HCT116 (cell line): ENCODE measurements at regions not wholly inside any gene's neighbourhood (a gene's known extent, or its start where the extent isn't known, plus 50 kb on each side); places are given as distances from the start of the nearest gene placed in this dataset.

ENCODE experiments used
- ATAC-seq: fragments of 200-7000 bp; cut with Tn5 transposase; 2 replicates; pipeline ENCODE4 v1.9.1; 2020; ENCODE audit warnings: mild to moderate bottlenecking, moderate library complexity
- BruUV-seq: library from RNA; stranded (reverse); fragments of 400-500 nt; replicated peaks from 2 replicates; lab custom pipeline; 2021; lab: Mats Ljungman, UMichigan
- CTCF ChIA-PET: fragments of 300-600 bp; sonication (Branson Sonifier 250); formaldehyde crosslinking; loops from one replicate; lab custom pipeline; 2021; ENCODE audit warnings: antibody characterized with exemption; lab: Charles Lee
- POLR2A ChIA-PET: fragments of 300-600, 350-600 bp; sonication (Branson Sonifier 250); formaldehyde crosslinking; loops from one replicate; lab custom pipeline; 2021; ENCODE audit warnings: antibody characterized with exemption; lab: Charles Lee
- RAD21 ChIA-PET, 2 experiments: fragments of 300-600 bp; sonication (Branson Sonifier 250); formaldehyde crosslinking; loops; one replicate each; lab custom pipeline; 2023; ENCODE audit warnings: low total read pairs in 2 of 2; ENCODE audit not compliant: uncharacterized antibody in 2 of 2, unreplicated experiment in 2 of 2, low non-redundant PET in 1 of 2; lab: Charles Lee
- DNase-seq: peaks from one replicate; pipeline ENCODE4 v3.0.0-alpha.2; 2010; ENCODE audit warnings: low read depth, low spot score
- H2AFZ ChIP-seq: fragments of 200-600 bp; shearing (Covaris generic), sonication (generic); 2 replicates; pipeline ENCODE4 v1.6.1; 2017; ENCODE audit warnings: low read depth, mixed run types, mixed read lengths, antibody characterized with exemption, low read length; ENCODE audit not compliant: poor library complexity, severe bottlenecking
- H3K27ac ChIP-seq: 2 replicates; pipeline ENCODE4 v1.5.1; 2012; ENCODE audit warnings: low read depth, low read length
- H3K27me3 ChIP-seq: fragments of 200-600 bp; sonication (generic); 2 replicates; pipeline ENCODE4 v1.6.1; 2016; ENCODE audit warnings: mixed run types, low read length, mixed read lengths; ENCODE audit not compliant: insufficient read depth
- H3K36me3 ChIP-seq, 2 experiments: fragments of 200-500 bp in 1 of 2; fragments of 200-600 bp in 1 of 2; sonication (Bioruptor generic) in 1 of 2; sonication (generic) in 1 of 2; 2 replicates each; pipeline versions ENCODE4 v1.5.1 to v1.6.1; 2014 to 2016; ENCODE audit warnings: low read length in 2 of 2, inconsistent platforms in 1 of 2, mixed read lengths in 1 of 2, mixed run types in 1 of 2; ENCODE audit not compliant: insufficient read depth in 2 of 2, control insufficient read depth in 1 of 2
- H3K4me1 ChIP-seq, 2 experiments: fragments of 200-600 bp in 1 of 2; sonication (generic) in 1 of 2; 2 replicates each; pipeline versions ENCODE4 v1.5.1 to v1.6.1; 2012 to 2017; ENCODE audit warnings: low read length in 2 of 2, inconsistent platforms in 1 of 2, mild to moderate bottlenecking in 1 of 2, mixed read lengths in 1 of 2, mixed run types in 1 of 2, moderate library complexity in 1 of 2; ENCODE audit not compliant: insufficient read depth in 2 of 2, control insufficient read depth in 1 of 2
- H3K4me2 ChIP-seq: fragments of 200-600 bp; sonication (generic); 2 replicates; pipeline ENCODE4 v1.6.1; 2017; ENCODE audit warnings: mixed run types, low read length, mixed read lengths
- H3K4me3 ChIP-seq, 2 experiments: fragments of 200-600 bp in 1 of 2; sonication (generic) in 1 of 2; replicated peaks in 1 of 2; 2 replicates each; pipeline ENCODE4 v1.5.1; 2011 to 2016; ENCODE audit warnings: low read length in 2 of 2, control low read depth in 1 of 2, low read depth in 1 of 2, mild to moderate bottlenecking in 1 of 2, mixed read lengths in 1 of 2, mixed run types in 1 of 2
- H3K79me2 ChIP-seq: fragments of 200-600 bp; sonication (generic); 2 replicates; pipeline ENCODE4 v1.6.1; 2017; ENCODE audit warnings: mild to moderate bottlenecking, mixed run types, low read length, moderate library complexity, mixed read lengths; ENCODE audit not compliant: insufficient read depth
- H3K9ac ChIP-seq: fragments of 200-600 bp; sonication (generic); 2 replicates; pipeline ENCODE4 v1.6.1; 2016; ENCODE audit warnings: low read length, mixed read lengths
- H3K9me2 ChIP-seq: fragments of 200-600 bp; sonication (generic), shearing (Covaris generic); 2 replicates; pipeline ENCODE4 v1.6.1; 2017; ENCODE audit warnings: mixed run types, mild to moderate bottlenecking, moderate library complexity; ENCODE audit not compliant: insufficient read depth
- H3K9me3 ChIP-seq, 2 experiments: fragments of 200-500 bp in 1 of 2; fragments of 200-600 bp in 1 of 2; sonication (Bioruptor generic) in 1 of 2; sonication (generic) in 1 of 2; 2 replicates each; pipeline ENCODE4 v1.6.1; 2014 to 2017; ENCODE audit warnings: low read length in 2 of 2, mixed read lengths in 2 of 2, inconsistent platforms in 1 of 2, low read depth in 1 of 2, mild to moderate bottlenecking in 1 of 2, mixed run types in 1 of 2, moderate library complexity in 1 of 2; ENCODE audit not compliant: control insufficient read depth in 1 of 2, insufficient read depth in 1 of 2
- H4K20me1 ChIP-seq: fragments of 200-600 bp; sonication (generic), shearing (Covaris generic); 2 replicates; pipeline ENCODE4 v1.6.1; 2017; ENCODE audit warnings: mixed run types, mild to moderate bottlenecking, moderate library complexity; ENCODE audit not compliant: insufficient read depth
- CBX3 ChIP-seq: IDR thresholded peaks from 2 replicates; pipeline ENCODE4 v1.6.1; 2012; ENCODE audit warnings: low read depth
- EGR1 ChIP-seq: IDR thresholded peaks from 2 replicates; pipeline ENCODE4 v1.6.1; 2012; ENCODE audit warnings: low read depth
- ELF1 ChIP-seq: IDR thresholded peaks from 2 replicates; pipeline ENCODE4 v1.6.1; 2012; ENCODE audit warnings: low read depth, borderline replicate concordance
- EZH2 ChIP-seq: fragments of 200-600 bp; sonication (generic); IDR thresholded peaks from 2 replicates; pipeline ENCODE4 v1.6.1; 2017; ENCODE audit warnings: antibody characterized with exemption, mixed run types
- EZH2phosphoT487 ChIP-seq: fragments of 200-600 bp; IDR thresholded peaks from 2 replicates; pipeline ENCODE4 v1.6.1; 2018; ENCODE audit warnings: antibody characterized with exemption, borderline replicate concordance
- FOSL1 ChIP-seq: IDR thresholded peaks from 2 replicates; pipeline ENCODE4 v1.6.1; 2012; ENCODE audit warnings: low read depth
- JUND ChIP-seq: IDR thresholded peaks from 2 replicates; pipeline ENCODE4 v1.6.1; 2012
- POLR2A ChIP-seq: IDR thresholded peaks from 2 replicates; pipeline ENCODE4 v1.7.0; 2011; ENCODE audit warnings: borderline replicate concordance; ENCODE audit not compliant: insufficient read depth, insufficient read length; ENCODE audit errors: extremely low read depth
- RAD21 ChIP-seq: IDR thresholded peaks from 2 replicates; pipeline ENCODE4 v1.6.1; 2012; ENCODE audit warnings: low read depth, mild to moderate bottlenecking
- SIN3A ChIP-seq: IDR thresholded peaks from 2 replicates; pipeline ENCODE4 v1.6.1; 2012; ENCODE audit warnings: low read depth
- SRF ChIP-seq: IDR thresholded peaks from 2 replicates; pipeline ENCODE4 v1.6.1; 2012; ENCODE audit warnings: low read depth
- ZNF274 ChIP-seq: fragments of 200-500 bp; sonication (Bioruptor generic); IDR thresholded peaks from 2 replicates; pipeline ENCODE4 v1.6.1; 2014; ENCODE audit warnings: mild to moderate bottlenecking, low read depth, low read length, inconsistent platforms
- intact Hi-C: fragments of 100-400 bp; cut with micrococcal nuclease; formaldehyde crosslinking; loops from 2 replicates; pipeline ENCODE4 v1.10.0; 2022
- TF ChIP-seq, protein P1 (sequence below), 3 experiments: fragments of 200-600 bp in 1 of 3; sonication (generic) in 1 of 3; IDR thresholded peaks in 2 of 3; conservative IDR thresholded peaks in 1 of 3; 2 replicates each; pipeline ENCODE4 v1.5.1; 2012 to 2017; ENCODE audit warnings: low read depth in 2 of 3, low read length in 2 of 3, antibody characterized with exemption in 1 of 3, borderline replicate concordance in 1 of 3, control low read depth in 1 of 3, mild to moderate bottlenecking in 1 of 3, mixed read lengths in 1 of 3, mixed run types in 1 of 3, moderate library complexity in 1 of 3; ENCODE audit not compliant: insufficient read depth in 1 of 3
- TF ChIP-seq, protein P2 (sequence below): IDR thresholded peaks from 2 replicates; pipeline ENCODE4 v1.6.1; 2011; ENCODE audit warnings: mild to moderate bottlenecking, low read length, moderate library complexity; ENCODE audit not compliant: insufficient replicate concordance; ENCODE audit errors: extremely low read depth
- TF ChIP-seq, protein P3 (sequence below): IDR thresholded peaks from 2 replicates; pipeline ENCODE4 v1.6.1; 2012
- TF ChIP-seq, protein P4 (sequence below): IDR thresholded peaks from 2 replicates; pipeline ENCODE4 v1.6.1; 2012; ENCODE audit warnings: low read depth

DNA sequence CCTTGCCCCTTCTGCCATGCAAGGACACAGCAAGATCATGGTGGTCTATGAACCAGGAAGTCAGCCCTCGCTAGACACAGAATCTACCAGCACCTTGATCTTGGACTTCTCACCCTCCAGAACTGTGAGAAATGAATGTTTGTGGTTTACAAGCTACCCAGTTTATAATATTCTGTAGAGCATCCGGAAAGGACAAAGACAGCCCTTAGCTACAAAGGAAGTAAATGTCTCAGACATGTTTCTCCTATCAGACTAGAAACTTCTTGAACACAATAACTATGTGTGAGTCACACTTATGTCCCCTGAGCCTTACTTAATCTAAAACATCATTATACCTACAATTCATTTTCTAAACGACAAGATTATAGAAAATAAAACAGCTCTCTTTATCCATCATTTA is 176.7 kb downstream of the KLHL28 start:
- ATAC-seq = no peak
- Histone ChIP-seq H3K27me3 (no peaks in the 10 kb centered on the region), H3K4me1 (peaks cover 0 to 6% of the 10 kb centered on the region in 2 experiments; a peak in 1 of 4 replicates), H2AFZ (no peak overlapping the region), H3K9me2 (no peaks in the 10 kb centered on the region), H4K20me1 (no peaks in the 10 kb centered on the region), H3K27ac (no peak overlapping the region), H3K79me2 (no peaks in the 10 kb centered on the region), H3K4me2 (no peak overlapping the region), H3K4me3 (no peak overlapping the region), H3K9ac (no peak overlapping the region), H3K9me3 (no peaks in the 10 kb centered on the region; a peak in 1 of 4 replicates), H3K36me3 (no peaks in the 10 kb centered on the region)
- no peak for DNase-seq
- no TSS peak for BruUV-seq
- POLR2A ChIA-PET = no interaction called here
- intact Hi-C loops = no loop called here
- CTCF ChIA-PET = no interaction called here
- RAD21 ChIA-PET = no interaction called here
- TF ChIP-seq, protein P1, sequence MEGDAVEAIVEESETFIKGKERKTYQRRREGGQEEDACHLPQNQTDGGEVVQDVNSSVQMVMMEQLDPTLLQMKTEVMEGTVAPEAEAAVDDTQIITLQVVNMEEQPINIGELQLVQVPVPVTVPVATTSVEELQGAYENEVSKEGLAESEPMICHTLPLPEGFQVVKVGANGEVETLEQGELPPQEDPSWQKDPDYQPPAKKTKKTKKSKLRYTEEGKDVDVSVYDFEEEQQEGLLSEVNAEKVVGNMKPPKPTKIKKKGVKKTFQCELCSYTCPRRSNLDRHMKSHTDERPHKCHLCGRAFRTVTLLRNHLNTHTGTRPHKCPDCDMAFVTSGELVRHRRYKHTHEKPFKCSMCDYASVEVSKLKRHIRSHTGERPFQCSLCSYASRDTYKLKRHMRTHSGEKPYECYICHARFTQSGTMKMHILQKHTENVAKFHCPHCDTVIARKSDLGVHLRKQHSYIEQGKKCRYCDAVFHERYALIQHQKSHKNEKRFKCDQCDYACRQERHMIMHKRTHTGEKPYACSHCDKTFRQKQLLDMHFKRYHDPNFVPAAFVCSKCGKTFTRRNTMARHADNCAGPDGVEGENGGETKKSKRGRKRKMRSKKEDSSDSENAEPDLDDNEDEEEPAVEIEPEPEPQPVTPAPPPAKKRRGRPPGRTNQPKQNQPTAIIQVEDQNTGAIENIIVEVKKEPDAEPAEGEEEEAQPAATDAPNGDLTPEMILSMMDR (IDR thresholded peaks at IDR 0.05 in 2 of 3, conservative IDR thresholded peaks at IDR 0.05 in 1 of 3; ENCODE audit: borderline replicate concordance in 1 of 3, insufficient read depth in 1 of 3, low read depth in 2 of 3, low read length in 2 of 3) = no peak
- no peak for TF ChIP-seq EZH2phosphoT487
- TF ChIP-seq ZNF274 = no peak
- TF ChIP-seq EZH2 = no peak
- TF ChIP-seq, protein P2, sequence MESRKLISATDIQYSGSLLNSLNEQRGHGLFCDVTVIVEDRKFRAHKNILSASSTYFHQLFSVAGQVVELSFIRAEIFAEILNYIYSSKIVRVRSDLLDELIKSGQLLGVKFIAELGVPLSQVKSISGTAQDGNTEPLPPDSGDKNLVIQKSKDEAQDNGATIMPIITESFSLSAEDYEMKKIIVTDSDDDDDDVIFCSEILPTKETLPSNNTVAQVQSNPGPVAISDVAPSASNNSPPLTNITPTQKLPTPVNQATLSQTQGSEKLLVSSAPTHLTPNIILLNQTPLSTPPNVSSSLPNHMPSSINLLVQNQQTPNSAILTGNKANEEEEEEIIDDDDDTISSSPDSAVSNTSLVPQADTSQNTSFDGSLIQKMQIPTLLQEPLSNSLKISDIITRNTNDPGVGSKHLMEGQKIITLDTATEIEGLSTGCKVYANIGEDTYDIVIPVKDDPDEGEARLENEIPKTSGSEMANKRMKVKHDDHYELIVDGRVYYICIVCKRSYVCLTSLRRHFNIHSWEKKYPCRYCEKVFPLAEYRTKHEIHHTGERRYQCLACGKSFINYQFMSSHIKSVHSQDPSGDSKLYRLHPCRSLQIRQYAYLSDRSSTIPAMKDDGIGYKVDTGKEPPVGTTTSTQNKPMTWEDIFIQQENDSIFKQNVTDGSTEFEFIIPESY = no peak
- no peak for TF ChIP-seq EGR1
- TF ChIP-seq, protein P3, sequence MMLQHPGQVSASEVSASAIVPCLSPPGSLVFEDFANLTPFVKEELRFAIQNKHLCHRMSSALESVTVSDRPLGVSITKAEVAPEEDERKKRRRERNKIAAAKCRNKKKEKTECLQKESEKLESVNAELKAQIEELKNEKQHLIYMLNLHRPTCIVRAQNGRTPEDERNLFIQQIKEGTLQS = no peak
- no peak for TF ChIP-seq SIN3A
- TF ChIP-seq ELF1 = no peak
- no peak for TF ChIP-seq JUND
- TF ChIP-seq CBX3 = no peak
- TF ChIP-seq SRF = no peak
- no peak for TF ChIP-seq RAD21
- TF ChIP-seq, protein P4, sequence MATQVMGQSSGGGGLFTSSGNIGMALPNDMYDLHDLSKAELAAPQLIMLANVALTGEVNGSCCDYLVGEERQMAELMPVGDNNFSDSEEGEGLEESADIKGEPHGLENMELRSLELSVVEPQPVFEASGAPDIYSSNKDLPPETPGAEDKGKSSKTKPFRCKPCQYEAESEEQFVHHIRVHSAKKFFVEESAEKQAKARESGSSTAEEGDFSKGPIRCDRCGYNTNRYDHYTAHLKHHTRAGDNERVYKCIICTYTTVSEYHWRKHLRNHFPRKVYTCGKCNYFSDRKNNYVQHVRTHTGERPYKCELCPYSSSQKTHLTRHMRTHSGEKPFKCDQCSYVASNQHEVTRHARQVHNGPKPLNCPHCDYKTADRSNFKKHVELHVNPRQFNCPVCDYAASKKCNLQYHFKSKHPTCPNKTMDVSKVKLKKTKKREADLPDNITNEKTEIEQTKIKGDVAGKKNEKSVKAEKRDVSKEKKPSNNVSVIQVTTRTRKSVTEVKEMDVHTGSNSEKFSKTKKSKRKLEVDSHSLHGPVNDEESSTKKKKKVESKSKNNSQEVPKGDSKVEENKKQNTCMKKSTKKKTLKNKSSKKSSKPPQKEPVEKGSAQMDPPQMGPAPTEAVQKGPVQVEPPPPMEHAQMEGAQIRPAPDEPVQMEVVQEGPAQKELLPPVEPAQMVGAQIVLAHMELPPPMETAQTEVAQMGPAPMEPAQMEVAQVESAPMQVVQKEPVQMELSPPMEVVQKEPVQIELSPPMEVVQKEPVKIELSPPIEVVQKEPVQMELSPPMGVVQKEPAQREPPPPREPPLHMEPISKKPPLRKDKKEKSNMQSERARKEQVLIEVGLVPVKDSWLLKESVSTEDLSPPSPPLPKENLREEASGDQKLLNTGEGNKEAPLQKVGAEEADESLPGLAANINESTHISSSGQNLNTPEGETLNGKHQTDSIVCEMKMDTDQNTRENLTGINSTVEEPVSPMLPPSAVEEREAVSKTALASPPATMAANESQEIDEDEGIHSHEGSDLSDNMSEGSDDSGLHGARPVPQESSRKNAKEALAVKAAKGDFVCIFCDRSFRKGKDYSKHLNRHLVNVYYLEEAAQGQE = no peak
- TF ChIP-seq POLR2A = no peak
- TF ChIP-seq FOSL1 = no peak
